Neural progenitor cell (in vitro differentiated cells): ENCODE measurements at regions not wholly inside any gene's neighbourhood (a gene's known extent, or its start where the extent isn't known, plus 50 kb on each side); places are given as distances from the start of the nearest gene placed in this dataset.

Experiments
- CTCF ChIP-seq: fragments of 200-600 bp; sonication (generic); IDR thresholded peaks from 2 replicates; pipeline ENCODE4 v1.5.1; 2017; ENCODE audit warnings: antibody characterized with exemption, mild to moderate bottlenecking
- EZH2 ChIP-seq: fragments of 200-600 bp; sonication (generic); IDR thresholded peaks from 2 replicates; pipeline ENCODE4 v1.6.1; 2017; ENCODE audit warnings: antibody characterized with exemption, mild to moderate bottlenecking, moderate library complexity

- TF ChIP-seq EZH2 (no peak), CTCF (no peak)
Observed at GRCh38 chr13:105442949-105443699, 1092.3 kb downstream of the EFNB2 start.
